Ovary (tissue), 7 donors: ENCODE measurements at regions not wholly inside any gene's neighbourhood (a gene's known extent, or its start where the extent isn't known, plus 50 kb on each side); places are given as distances from the start of the nearest gene placed in this dataset.

ENCODE experiments used
- DNase-seq, 5 donors: peaks; one replicate each; pipeline ENCODE4 v3.0.0-alpha.2; 2019 to 2020
- H3K27ac ChIP-seq, 2 donors: fragments of 200-600 bp; one replicate each; pipeline versions ENCODE4 v1.5.1 to v1.8.0; 2019 to 2022
- H3K27me3 ChIP-seq: fragments of 200-600 bp; one replicate; pipeline ENCODE4 v1.8.0; 2022
- H3K36me3 ChIP-seq: fragments of 200-600 bp; sonication (generic); one replicate; pipeline ENCODE4 v1.5.1; 2019
- H3K4me1 ChIP-seq: one replicate; pipeline ENCODE4 v1.8.1; 2013; ENCODE audit warnings: mild to moderate bottlenecking, moderate library complexity; ENCODE audit not compliant: insufficient read depth
- H3K4me3 ChIP-seq: fragments of 200-600 bp; sonication (generic); one replicate; pipeline ENCODE4 v1.5.1; 2017
- H3K9me3 ChIP-seq, 2 donors: fragments of 200-600 bp in 1 of 2; sonication (generic) in 1 of 2; one replicate each; pipeline versions ENCODE4 v1.5.1 to v1.8.1; 2013 to 2019; ENCODE audit warnings: mild to moderate bottlenecking in 1 of 2, moderate library complexity in 1 of 2
- CTCF ChIP-seq, 3 donors: fragments of 450-650 bp in 2 of 3; fragments of 200-600 bp in 1 of 3; IDR thresholded peaks; one replicate each; pipeline versions ENCODE4 v1.5.1 to v1.8.0; 2016 to 2022; ENCODE audit warnings: antibody characterized with exemption in 3 of 3, mild to moderate bottlenecking in 1 of 3
- EP300 ChIP-seq: sonication (generic); formaldehyde crosslinking; IDR thresholded peaks from one replicate; pipeline ENCODE4 v1.6.1; 2017; ENCODE audit warnings: antibody characterized with exemption
- POLR2A ChIP-seq: fragments of 450-650 bp; IDR thresholded peaks from one replicate; pipeline ENCODE4 v1.6.1; 2017; ENCODE audit warnings: antibody characterized with exemption, mild to moderate bottlenecking, moderate library complexity
- WGBS, 3 donors: extraction: QIAGEN DNeasy Blood & Tissue Kit in 1 of 3; methylation state at CpG; one replicate each; pipeline versions ENCODE4 v1.1.5 to v1.1.7; 2013 to 2017; 5-methylcytosine and 5-hydroxymethylcytosine counted together
- intact Hi-C, 4 donors: fragments of 100-400 bp; cut with DNase I; formaldehyde crosslinking; loops; one replicate each; pipeline versions ENCODE4 v1.11.0 to v1.15.1; 2022 to 2023
- donor health status: DM: no; HTN: no; CAD: no; lungs with moderate emphysema.
- donor health status: DM: no; HTN: no; CAD: no.
- donor health status: Bipolar disorder and iron deficiency.
- donor health status: DM: no; HTN: no; CAD: no.
- donor health status: DM: yes; HTN: yes; CAD: no.

GRCh38 chr16:5449901-5450300 lies 352.3 kb upstream of the EEF2KMT start:
- no peak for DNase-seq
- Histone ChIP-seq H3K4me1 (no peaks in the 10 kb centered on the region), H3K4me3 (no peak overlapping the region), H3K27me3 (no peaks in the 10 kb centered on the region), H3K9me3 (no peaks in the 10 kb centered on the region), H3K36me3 (no peaks in the 10 kb centered on the region), H3K27ac (no peak overlapping the region)
- TF ChIP-seq POLR2A (no peak), CTCF (IDR thresholded peaks at IDR 0.05) (no peak), EP300 (no peak)
- intact Hi-C loops: no loop called here
- WGBS, 3 donors: 31 to 77% (median 35%) methylated on average over 1 of the region's 1 CpG

- intact Hi-C loops: no loop called here
- H3K36me3 ChIP-seq: no peaks in the 10 kb centered on the region
- no peaks in the 10 kb centered on the region for H3K27me3 ChIP-seq
- H3K9me3 ChIP-seq: no peaks in the 10 kb centered on the region
- no peak for DNase-seq
- H3K27ac ChIP-seq: no peak overlapping the region
- 65 to 70% (median 68%) methylated on average over 9 of the region's 9 CpGs for WGBS, 3 donors
- no peaks in the 10 kb centered on the region for H3K4me1 ChIP-seq
- TF ChIP-seq CTCF (IDR thresholded peaks at IDR 0.05) (no peak), EP300 (no peak), POLR2A (no peak)
- H3K4me3 ChIP-seq: no peak overlapping the region
Observed at GRCh38 chr16:5448798-5449197, 351.2 kb upstream of the EEF2KMT start.

GRCh38 chr16:5447734-5448133 lies 350.1 kb upstream of the EEF2KMT start:
- 67 to 78% (median 75%) methylated on average over 4 of the region's 4 CpGs for WGBS, 3 donors
- H3K27me3 ChIP-seq: no peaks in the 10 kb centered on the region
- H3K36me3 ChIP-seq: no peaks in the 10 kb centered on the region
- intact Hi-C loops: no loop called here
- no peak for DNase-seq
- TF ChIP-seq POLR2A: no peak
- TF ChIP-seq EP300: no peak
- TF ChIP-seq CTCF (IDR thresholded peaks at IDR 0.05): no peak
- no peak overlapping the region for H3K4me3 ChIP-seq
- H3K9me3 ChIP-seq: no peaks in the 10 kb centered on the region
- H3K27ac ChIP-seq: no peak overlapping the region
- H3K4me1 ChIP-seq: no peaks in the 10 kb centered on the region

GRCh38 chr16:5446623-5447240 lies 349.1 kb upstream of the EEF2KMT start:
- Histone ChIP-seq H3K27me3 (no peaks in the 10 kb centered on the region), H3K36me3 (no peaks in the 10 kb centered on the region), H3K4me3 (no peak overlapping the region), H3K4me1 (no peaks in the 10 kb centered on the region), H3K9me3 (no peaks in the 10 kb centered on the region), H3K27ac (no peak overlapping the region)
- intact Hi-C loops: no loop called here
- DNase-seq: no peak
- no peak for TF ChIP-seq POLR2A
- no peak for TF ChIP-seq EP300
- no peak for TF ChIP-seq CTCF (IDR thresholded peaks at IDR 0.05)
- WGBS, 3 donors: 59 to 70% (median 60%) methylated on average over 8 of the region's 8 CpGs
